ENCODE measurements at regions not wholly inside any gene's neighbourhood (a gene's known extent, or its start where the extent isn't known, plus 50 kb on each side); places are given as distances from the start of the nearest gene placed in this dataset.

GRCh38 chr2:11075221-11075620, 80.0 kb upstream of the SLC66A3 start:
- intact Hi-C loops (cut with DNase I; ENCODE audit: low total_unique reads): no loop called here
- H3K4me1 ChIP-seq: no peaks in the 10 kb centered on the region
- no peak for TF ChIP-seq POLR2A (IDR thresholded peaks at IDR 0.05)
- TF ChIP-seq CTCF (IDR thresholded peaks at IDR 0.05 in 4 of 5, conservative IDR thresholded peaks at IDR 0.05 in 1 of 5): no peak
- no peaks in the 10 kb centered on the region for H3K36me3 ChIP-seq
- peaks cover 0 to 8% (median 3%) of the 10 kb centered on the region in 3 donors for H3K27me3 ChIP-seq
- DNase-seq (no peak), ATAC-seq (no peak)
- in situ Hi-C loops (cut with MboI; ENCODE audit: low sequenced_read_pairs in 4 of 4): no loop called here
- H3K4me3 ChIP-seq: no peak overlapping the region
- no peaks in the 10 kb centered on the region for H3K9me3 ChIP-seq
- no peak overlapping the region for H3K27ac ChIP-seq

GRCh38 chr2:11077411-11077810, 77.9 kb upstream of the SLC66A3 start:
- H3K27me3 ChIP-seq: peaks cover 0 to 3% (median under 1%) of the 10 kb centered on the region in 3 donors
- no peaks in the 10 kb centered on the region for H3K4me1 ChIP-seq
- in situ Hi-C loops (cut with MboI; ENCODE audit: low sequenced_read_pairs in 4 of 4) (no loop called here), intact Hi-C loops (cut with DNase I; ENCODE audit: low total_unique reads) (no loop called here)
- no peak for ATAC-seq
- no peak for TF ChIP-seq POLR2A (IDR thresholded peaks at IDR 0.05)
- TF ChIP-seq CTCF (IDR thresholded peaks at IDR 0.05 in 4 of 5, conservative IDR thresholded peaks at IDR 0.05 in 1 of 5): no peak
- DNase-seq: no peak
- no peaks in the 10 kb centered on the region for H3K9me3 ChIP-seq
- H3K4me3 ChIP-seq: no peak overlapping the region
- H3K27ac ChIP-seq: no peak overlapping the region
- H3K36me3 ChIP-seq: no peaks in the 10 kb centered on the region

- no peak for ATAC-seq
- intact Hi-C loops (cut with DNase I; ENCODE audit: low total_unique reads) (no loop called here), in situ Hi-C loops (cut with MboI; ENCODE audit: low sequenced_read_pairs in 4 of 4) (no loop called here)
- Histone ChIP-seq H3K4me3 (no peak overlapping the region), H3K9me3 (no peaks in the 10 kb centered on the region), H3K36me3 (no peaks in the 10 kb centered on the region), H3K27ac (no peak overlapping the region), H3K4me1 (no peaks in the 10 kb centered on the region), H3K27me3 (no peaks in the 10 kb centered on the region)
- no peak for DNase-seq
- TF ChIP-seq CTCF (IDR thresholded peaks at IDR 0.05 in 4 of 5, conservative IDR thresholded peaks at IDR 0.05 in 1 of 5): no peak
- no peak for TF ChIP-seq POLR2A (IDR thresholded peaks at IDR 0.05)
Measured at GRCh38 chr2:11079136-11079824, 76.0 kb upstream of the SLC66A3 start.

GRCh38 chr2:11080253-11081115, 74.8 kb upstream of the SLC66A3 start:
- Histone ChIP-seq H3K36me3 (no peaks in the 10 kb centered on the region), H3K27ac (no peak overlapping the region), H3K9me3 (no peaks in the 10 kb centered on the region), H3K4me1 (no peaks in the 10 kb centered on the region), H3K4me3 (no peak overlapping the region), H3K27me3 (no peaks in the 10 kb centered on the region)
- intact Hi-C loops (cut with DNase I; ENCODE audit: low total_unique reads): no loop called here
- ATAC-seq (no peak), DNase-seq (no peak)
- in situ Hi-C loops (cut with MboI; ENCODE audit: low sequenced_read_pairs in 4 of 4): no loop called here
- TF ChIP-seq CTCF (IDR thresholded peaks at IDR 0.05 in 4 of 5, conservative IDR thresholded peaks at IDR 0.05 in 1 of 5): no peak
- TF ChIP-seq POLR2A (IDR thresholded peaks at IDR 0.05): no peak
